H1 (cell line): ENCODE measurements at regions not wholly inside any gene's neighbourhood (a gene's known extent, or its start where the extent isn't known, plus 50 kb on each side); places are given as distances from the start of the nearest gene placed in this dataset.

Experiments
- CTCF ChIA-PET: fragments of 300-600 bp; sonication (Branson Sonifier 250); formaldehyde crosslinking; loops from one replicate; lab custom pipeline; 2021; ENCODE audit not compliant: partially characterized antibody; lab: Charles Lee
- POLR2A ChIA-PET: fragments of 300-600 bp; sonication (Branson Sonifier 250); formaldehyde crosslinking; loops from one replicate; lab custom pipeline; 2021; ENCODE audit warnings: inconsistent platforms; ENCODE audit not compliant: partially characterized antibody; lab: Charles Lee
- DNase-seq, 2 experiments: peaks; one replicate each; pipeline versions ENCODE4 v3.0.0 to v3.0.0-alpha.2; 2010 to 2022; ENCODE audit warnings: low spot score in 2 of 2, low read depth in 1 of 2, mixed read lengths in 1 of 2
- FAIRE-seq: peaks from 2 replicates; lab custom pipeline; 2011; peaks lifted over from hg19 to GRCh38; lab: Jason Lieb, UNC
- H2AFZ ChIP-seq: 2 replicates; pipeline ENCODE4 v1.8.1; 2012; ENCODE audit warnings: low read length, inconsistent platforms
- H2AK5ac ChIP-seq: 2 replicates; pipeline ENCODE4 v1.6.1; 2013; ENCODE audit warnings: low read depth, low read length
- H2BK120ac ChIP-seq: replicated peaks from 2 replicates; pipeline ENCODE3; 2013; ENCODE audit warnings: low read depth, low read length, inconsistent platforms
- H2BK12ac ChIP-seq: 2 replicates; pipeline ENCODE4 v1.6.1; 2013; ENCODE audit warnings: low read depth, low read length
- H2BK15ac ChIP-seq: 2 replicates; pipeline ENCODE4 v1.6.1; 2013; ENCODE audit warnings: low read length
- H2BK20ac ChIP-seq: 2 replicates; pipeline ENCODE4 v1.6.1; 2013; ENCODE audit warnings: low read length
- H2BK5ac ChIP-seq: 2 replicates; pipeline ENCODE4 v1.6.1; 2013; ENCODE audit warnings: low read depth, low read length
- H3K14ac ChIP-seq: 2 replicates; pipeline ENCODE4 v1.6.1; 2013; ENCODE audit warnings: inconsistent platforms; ENCODE audit not compliant: insufficient read length
- H3K18ac ChIP-seq: 2 replicates; pipeline ENCODE4 v1.6.1; 2013; ENCODE audit warnings: low read length; ENCODE audit errors: extremely low read depth
- H3K23ac ChIP-seq: 2 replicates; pipeline ENCODE4 v1.6.1; 2013; ENCODE audit warnings: inconsistent platforms; ENCODE audit not compliant: insufficient read length
- H3K23me2 ChIP-seq: 2 replicates; pipeline ENCODE4 v1.6.1; 2013; ENCODE audit warnings: low read depth, low read length
- H3K27ac ChIP-seq: 2 replicates; pipeline ENCODE4 v1.6.1; 2011; ENCODE audit warnings: low read depth, low read length, inconsistent platforms
- H3K27me3 ChIP-seq, 4 experiments: replicated peaks in 1 of 4; 1 replicate in 1 of 4; 2 replicates in 3 of 4; pipeline versions ENCODE4 v1.6.1 to v1.8.1; 2011 to 2013; ENCODE audit warnings: low read length in 3 of 4, mild to moderate bottlenecking in 3 of 4, inconsistent platforms in 2 of 4, mixed read lengths in 2 of 4, moderate library complexity in 1 of 4; ENCODE audit not compliant: control insufficient read depth in 3 of 4, insufficient read depth in 3 of 4; ENCODE audit errors: extremely low read depth in 1 of 4
- H3K36me3 ChIP-seq, 4 experiments: 2 replicates each; pipeline versions ENCODE4 v1.6.1 to v1.8.1; 2011 to 2013; ENCODE audit warnings: mild to moderate bottlenecking in 4 of 4, low read length in 3 of 4, moderate library complexity in 2 of 4, control low read depth in 1 of 4, inconsistent platforms in 1 of 4; ENCODE audit not compliant: insufficient read depth in 4 of 4, control insufficient read depth in 2 of 4
- H3K4ac ChIP-seq: replicated peaks from 2 replicates; pipeline ENCODE3; 2013; ENCODE audit warnings: low read length, low read depth, mixed read lengths, inconsistent platforms; ENCODE audit not compliant: insufficient read length
- H3K4me1 ChIP-seq, 4 experiments: replicated peaks in 1 of 4; 1 replicate in 1 of 4; 2 replicates in 3 of 4; pipeline versions ENCODE4 v1.6.1 to v1.8.1; 2011 to 2013; ENCODE audit warnings: low read length in 3 of 4, inconsistent platforms in 2 of 4, mixed read lengths in 1 of 4; ENCODE audit not compliant: insufficient read depth in 4 of 4, control insufficient read depth in 3 of 4
- H3K4me2 ChIP-seq, 2 experiments: 2 replicates each; pipeline versions ENCODE4 v1.6.1 to v1.8.1; 2011 to 2013; ENCODE audit warnings: low read depth in 2 of 2, low read length in 2 of 2, control low read depth in 1 of 2, inconsistent platforms in 1 of 2, mild to moderate bottlenecking in 1 of 2; ENCODE audit not compliant: insufficient read depth in 1 of 2
- H3K4me3 ChIP-seq, 4 experiments: fragments of 200-600, 300-600 bp in 1 of 4; sonication (generic), shearing (Covaris generic), sonication (Bioruptor Twin) in 1 of 4; 2 replicates each; pipeline versions ENCODE4 v1.5.1 to v1.8.1; 2011 to 2016; ENCODE audit warnings: low read length in 4 of 4, low read depth in 3 of 4, control low read depth in 2 of 4, inconsistent platforms in 2 of 4, mild to moderate bottlenecking in 2 of 4, mixed read lengths in 1 of 4, moderate library complexity in 1 of 4; ENCODE audit not compliant: insufficient read depth in 2 of 4; ENCODE audit errors: extremely low read depth in 1 of 4
- H3K56ac ChIP-seq: replicated peaks from 2 replicates; pipeline ENCODE3; 2013; ENCODE audit warnings: low read depth, mild to moderate bottlenecking, mixed read lengths, low read length, inconsistent platforms; ENCODE audit not compliant: insufficient read length
- H3K79me1 ChIP-seq: 2 replicates; pipeline ENCODE4 v1.6.1; 2013; ENCODE audit warnings: low read depth, low read length, control low read depth
- H3K79me2 ChIP-seq, 2 experiments: 2 replicates each; pipeline versions ENCODE4 v1.6.1 to v1.8.1; 2012 to 2013; ENCODE audit warnings: low read length in 2 of 2, mild to moderate bottlenecking in 2 of 2, inconsistent platforms in 1 of 2; ENCODE audit not compliant: insufficient read depth in 2 of 2, control insufficient read depth in 1 of 2
- H3K9ac ChIP-seq, 4 experiments: replicated peaks in 1 of 4; 1 replicate in 1 of 4; 2 replicates in 3 of 4; pipeline versions ENCODE4 v1.6.1 to v1.8.1; 2011 to 2013; ENCODE audit warnings: low read depth in 3 of 4, low read length in 3 of 4, control low read depth in 2 of 4, mild to moderate bottlenecking in 2 of 4, moderate library complexity in 2 of 4, inconsistent platforms in 1 of 4; ENCODE audit errors: extremely low read depth in 1 of 4
- H3K9me3 ChIP-seq, 2 experiments: 2 replicates each; pipeline versions ENCODE4 v1.6.1 to v1.8.1; 2012 to 2013; ENCODE audit warnings: mild to moderate bottlenecking in 2 of 2, moderate library complexity in 2 of 2, control low read depth in 1 of 2, inconsistent platforms in 1 of 2, low read depth in 1 of 2, low read length in 1 of 2, mixed read lengths in 1 of 2; ENCODE audit not compliant: insufficient read depth in 2 of 2
- H4K20me1 ChIP-seq, 2 experiments: replicated peaks in 1 of 2; 2 replicates each; pipeline versions ENCODE3 to v1.8.1; 2011 to 2013; ENCODE audit warnings: inconsistent platforms in 2 of 2, low read length in 2 of 2, mild to moderate bottlenecking in 1 of 2; ENCODE audit not compliant: insufficient read depth in 2 of 2, control insufficient read depth in 1 of 2
- H4K5ac ChIP-seq: 2 replicates; pipeline ENCODE4 v1.6.1; 2013; ENCODE audit warnings: low read length, low read depth, mixed read lengths, inconsistent platforms; ENCODE audit not compliant: insufficient read length
- H4K8ac ChIP-seq: 2 replicates; pipeline ENCODE4 v1.8.0; 2013; ENCODE audit warnings: mild to moderate bottlenecking, moderate library complexity, low read length, inconsistent platforms; ENCODE audit not compliant: insufficient read depth; ENCODE audit errors: extremely low read depth
- H4K91ac ChIP-seq: replicated peaks from 2 replicates; pipeline ENCODE3; 2013; ENCODE audit warnings: low read length, mixed read lengths, inconsistent platforms; ENCODE audit not compliant: insufficient read length
- CBX8 ChIP-seq: fragments of 300-800, 300-1000 bp; sonication (generic); IDR thresholded peaks from 2 replicates; pipeline ENCODE4 v1.7.1; 2016; ENCODE audit warnings: low read depth, low read length, borderline replicate concordance
- CHD2 ChIP-seq: IDR thresholded peaks from 2 replicates; pipeline ENCODE4 v1.6.1; 2012; ENCODE audit warnings: low read length, improper control_type of control experiment
- CTBP2 ChIP-seq: IDR thresholded peaks from 2 replicates; pipeline ENCODE4 v1.7.0; 2011; ENCODE audit warnings: borderline replicate concordance, mild to moderate bottlenecking, moderate library complexity, mixed read lengths, low read length; ENCODE audit not compliant: insufficient read depth, insufficient read length
- EGR1 ChIP-seq: IDR thresholded peaks from 2 replicates; pipeline ENCODE4 v1.6.1; 2011; ENCODE audit warnings: low read depth, low read length, borderline replicate concordance
- GTF2F1 ChIP-seq: IDR thresholded peaks from 2 replicates; pipeline ENCODE4 v1.6.1; 2012; ENCODE audit warnings: low read depth, low read length, improper control_type of control experiment, borderline replicate concordance
- PHF8 ChIP-seq: fragments of 200-600 bp; sonication (generic); conservative IDR thresholded peaks from 2 replicates; pipeline ENCODE4 v1.7.1; 2012; ENCODE audit warnings: low read depth, mild to moderate bottlenecking, inconsistent platforms, low read length, moderate library complexity
- POLR2AphosphoS5 ChIP-seq: IDR thresholded peaks from 2 replicates; pipeline ENCODE4 v1.6.1; 2011; ENCODE audit warnings: low read depth, low read length
- RAD21 ChIP-seq, 2 experiments: IDR thresholded peaks in 1 of 2; conservative IDR thresholded peaks in 1 of 2; 2 replicates each; pipeline ENCODE4 v1.6.1; 2011; ENCODE audit warnings: low read depth in 2 of 2, low read length in 2 of 2, improper control_type of control experiment in 1 of 2, inconsistent platforms in 1 of 2, mild to moderate bottlenecking in 1 of 2, moderate library complexity in 1 of 2
- WGBS, 2 experiments: shearing (Covaris generic) in 1 of 2; methylation state at CpG; one replicate each; pipeline versions ENCODE4 v1.1.6 to v1.1.7; 2013 to 2015; ENCODE audit warnings: low lambda C conversion rate in 2 of 2, mixed read lengths in 2 of 2, inconsistent platforms in 1 of 2, low coverage in 1 of 2, missing lambda C conversion rate in 1 of 2; ENCODE audit not compliant: insufficient replicate concordance in 2 of 2, insufficient coverage in 1 of 2, insufficient read length in 1 of 2; ENCODE audit errors: extremely low coverage in 1 of 2, missing lambda C conversion rate in 1 of 2; 5-methylcytosine and 5-hydroxymethylcytosine counted together

- Histone ChIP-seq H3K4me1 (no peaks in the 10 kb centered on the region), H2AK5ac (no peak overlapping the region), H2BK12ac (no peak overlapping the region), H2BK5ac (no peak overlapping the region), H3K27ac (no peak overlapping the region), H2BK120ac (no peak overlapping the region), H3K9ac (no peak overlapping the region), H3K36me3 (no peaks in the 10 kb centered on the region), H3K4ac (no peak overlapping the region), H2AFZ (no peak overlapping the region), H3K79me1 (no peaks in the 10 kb centered on the region), H3K4me3 (no peak overlapping the region), H3K4me2 (no peak overlapping the region), H4K91ac (no peak overlapping the region), H2BK15ac (no peak overlapping the region), H3K18ac (no peak overlapping the region), H3K27me3 (no peaks in the 10 kb centered on the region), H3K23ac (no peak overlapping the region), H3K79me2 (no peaks in the 10 kb centered on the region), H2BK20ac (no peak overlapping the region), H4K8ac (no peak overlapping the region), H3K9me3 (no peaks in the 10 kb centered on the region), H3K14ac (no peak overlapping the region), H4K5ac (no peak overlapping the region), H3K56ac (no peak overlapping the region), H4K20me1 (no peaks in the 10 kb centered on the region), H3K23me2 (no peaks in the 10 kb centered on the region)
- FAIRE-seq (no peak), DNase-seq (no peak)
- WGBS, 2 experiments: 87% methylated on average over 4 of the region's 4 CpGs; no CpG with 5 or more reads in 1 of the 2 experiments
- no peak for TF ChIP-seq CHD2
- no peak for TF ChIP-seq RAD21 (IDR thresholded peaks at IDR 0.05 in 1 of 2, conservative IDR thresholded peaks at IDR 0.05 in 1 of 2; ENCODE audit: low read depth in 2 of 2, low read length in 2 of 2)
- TF ChIP-seq GTF2F1: no peak
- TF ChIP-seq CTBP2: no peak
- no peak for TF ChIP-seq EGR1
- TF ChIP-seq PHF8: no peak
- TF ChIP-seq CBX8: no peak
- no peak for TF ChIP-seq POLR2AphosphoS5
- ChIA-PET POLR2A (interaction anchor here (1.3 kb wide), 1 partner anchor 13 kb away, joined by 5 read pairs; no protein-coding TSS in a partner anchor), CTCF (no interaction called here)
Measured at GRCh38 chr6:5904532-5904931, 102.2 kb downstream of the NRN1 start.
